H1 (cell line): ENCODE measurements at regions not wholly inside any gene's neighbourhood (a gene's known extent, or its start where the extent isn't known, plus 50 kb on each side); places are given as distances from the start of the nearest gene placed in this dataset.

ENCODE experiments used
- CTCF ChIA-PET: fragments of 300-600 bp; sonication (Branson Sonifier 250); formaldehyde crosslinking; loops from one replicate; lab custom pipeline; 2021; ENCODE audit not compliant: partially characterized antibody; lab: Charles Lee
- POLR2A ChIA-PET: fragments of 300-600 bp; sonication (Branson Sonifier 250); formaldehyde crosslinking; loops from one replicate; lab custom pipeline; 2021; ENCODE audit warnings: inconsistent platforms; ENCODE audit not compliant: partially characterized antibody; lab: Charles Lee
- DNase-seq, 2 experiments: peaks; one replicate each; pipeline versions ENCODE4 v3.0.0 to v3.0.0-alpha.2; 2010 to 2022; ENCODE audit warnings: low spot score in 2 of 2, low read depth in 1 of 2, mixed read lengths in 1 of 2
- FAIRE-seq: peaks from 2 replicates; lab custom pipeline; 2011; peaks lifted over from hg19 to GRCh38; lab: Jason Lieb, UNC
- H2AFZ ChIP-seq: 2 replicates; pipeline ENCODE4 v1.8.1; 2012; ENCODE audit warnings: low read length, inconsistent platforms
- H2AK5ac ChIP-seq: 2 replicates; pipeline ENCODE4 v1.6.1; 2013; ENCODE audit warnings: low read depth, low read length
- H2BK120ac ChIP-seq: replicated peaks from 2 replicates; pipeline ENCODE3; 2013; ENCODE audit warnings: low read depth, low read length, inconsistent platforms
- H2BK12ac ChIP-seq: 2 replicates; pipeline ENCODE4 v1.6.1; 2013; ENCODE audit warnings: low read depth, low read length
- H2BK15ac ChIP-seq: 2 replicates; pipeline ENCODE4 v1.6.1; 2013; ENCODE audit warnings: low read length
- H2BK20ac ChIP-seq: 2 replicates; pipeline ENCODE4 v1.6.1; 2013; ENCODE audit warnings: low read length
- H2BK5ac ChIP-seq: 2 replicates; pipeline ENCODE4 v1.6.1; 2013; ENCODE audit warnings: low read depth, low read length
- H3K14ac ChIP-seq: 2 replicates; pipeline ENCODE4 v1.6.1; 2013; ENCODE audit warnings: inconsistent platforms; ENCODE audit not compliant: insufficient read length
- H3K18ac ChIP-seq: 2 replicates; pipeline ENCODE4 v1.6.1; 2013; ENCODE audit warnings: low read length; ENCODE audit errors: extremely low read depth
- H3K23ac ChIP-seq: 2 replicates; pipeline ENCODE4 v1.6.1; 2013; ENCODE audit warnings: inconsistent platforms; ENCODE audit not compliant: insufficient read length
- H3K23me2 ChIP-seq: 2 replicates; pipeline ENCODE4 v1.6.1; 2013; ENCODE audit warnings: low read depth, low read length
- H3K27ac ChIP-seq: 2 replicates; pipeline ENCODE4 v1.6.1; 2011; ENCODE audit warnings: low read depth, low read length, inconsistent platforms
- H3K27me3 ChIP-seq, 4 experiments: replicated peaks in 1 of 4; 1 replicate in 1 of 4; 2 replicates in 3 of 4; pipeline versions ENCODE4 v1.6.1 to v1.8.1; 2011 to 2013; ENCODE audit warnings: low read length in 3 of 4, mild to moderate bottlenecking in 3 of 4, inconsistent platforms in 2 of 4, mixed read lengths in 2 of 4, moderate library complexity in 1 of 4; ENCODE audit not compliant: control insufficient read depth in 3 of 4, insufficient read depth in 3 of 4; ENCODE audit errors: extremely low read depth in 1 of 4
- H3K36me3 ChIP-seq, 4 experiments: 2 replicates each; pipeline versions ENCODE4 v1.6.1 to v1.8.1; 2011 to 2013; ENCODE audit warnings: mild to moderate bottlenecking in 4 of 4, low read length in 3 of 4, moderate library complexity in 2 of 4, control low read depth in 1 of 4, inconsistent platforms in 1 of 4; ENCODE audit not compliant: insufficient read depth in 4 of 4, control insufficient read depth in 2 of 4
- H3K4ac ChIP-seq: replicated peaks from 2 replicates; pipeline ENCODE3; 2013; ENCODE audit warnings: low read length, low read depth, mixed read lengths, inconsistent platforms; ENCODE audit not compliant: insufficient read length
- H3K4me1 ChIP-seq, 4 experiments: replicated peaks in 1 of 4; 1 replicate in 1 of 4; 2 replicates in 3 of 4; pipeline versions ENCODE4 v1.6.1 to v1.8.1; 2011 to 2013; ENCODE audit warnings: low read length in 3 of 4, inconsistent platforms in 2 of 4, mixed read lengths in 1 of 4; ENCODE audit not compliant: insufficient read depth in 4 of 4, control insufficient read depth in 3 of 4
- H3K4me2 ChIP-seq, 2 experiments: 2 replicates each; pipeline versions ENCODE4 v1.6.1 to v1.8.1; 2011 to 2013; ENCODE audit warnings: low read depth in 2 of 2, low read length in 2 of 2, control low read depth in 1 of 2, inconsistent platforms in 1 of 2, mild to moderate bottlenecking in 1 of 2; ENCODE audit not compliant: insufficient read depth in 1 of 2
- H3K4me3 ChIP-seq, 4 experiments: fragments of 200-600, 300-600 bp in 1 of 4; sonication (generic), shearing (Covaris generic), sonication (Bioruptor Twin) in 1 of 4; 2 replicates each; pipeline versions ENCODE4 v1.5.1 to v1.8.1; 2011 to 2016; ENCODE audit warnings: low read length in 4 of 4, low read depth in 3 of 4, control low read depth in 2 of 4, inconsistent platforms in 2 of 4, mild to moderate bottlenecking in 2 of 4, mixed read lengths in 1 of 4, moderate library complexity in 1 of 4; ENCODE audit not compliant: insufficient read depth in 2 of 4; ENCODE audit errors: extremely low read depth in 1 of 4
- H3K56ac ChIP-seq: replicated peaks from 2 replicates; pipeline ENCODE3; 2013; ENCODE audit warnings: low read depth, mild to moderate bottlenecking, mixed read lengths, low read length, inconsistent platforms; ENCODE audit not compliant: insufficient read length
- H3K79me1 ChIP-seq: 2 replicates; pipeline ENCODE4 v1.6.1; 2013; ENCODE audit warnings: low read depth, low read length, control low read depth
- H3K79me2 ChIP-seq, 2 experiments: 2 replicates each; pipeline versions ENCODE4 v1.6.1 to v1.8.1; 2012 to 2013; ENCODE audit warnings: low read length in 2 of 2, mild to moderate bottlenecking in 2 of 2, inconsistent platforms in 1 of 2; ENCODE audit not compliant: insufficient read depth in 2 of 2, control insufficient read depth in 1 of 2
- H3K9ac ChIP-seq, 4 experiments: replicated peaks in 1 of 4; 1 replicate in 1 of 4; 2 replicates in 3 of 4; pipeline versions ENCODE4 v1.6.1 to v1.8.1; 2011 to 2013; ENCODE audit warnings: low read depth in 3 of 4, low read length in 3 of 4, control low read depth in 2 of 4, mild to moderate bottlenecking in 2 of 4, moderate library complexity in 2 of 4, inconsistent platforms in 1 of 4; ENCODE audit errors: extremely low read depth in 1 of 4
- H3K9me3 ChIP-seq, 2 experiments: 2 replicates each; pipeline versions ENCODE4 v1.6.1 to v1.8.1; 2012 to 2013; ENCODE audit warnings: mild to moderate bottlenecking in 2 of 2, moderate library complexity in 2 of 2, control low read depth in 1 of 2, inconsistent platforms in 1 of 2, low read depth in 1 of 2, low read length in 1 of 2, mixed read lengths in 1 of 2; ENCODE audit not compliant: insufficient read depth in 2 of 2
- H4K20me1 ChIP-seq, 2 experiments: replicated peaks in 1 of 2; 2 replicates each; pipeline versions ENCODE3 to v1.8.1; 2011 to 2013; ENCODE audit warnings: inconsistent platforms in 2 of 2, low read length in 2 of 2, mild to moderate bottlenecking in 1 of 2; ENCODE audit not compliant: insufficient read depth in 2 of 2, control insufficient read depth in 1 of 2
- H4K5ac ChIP-seq: 2 replicates; pipeline ENCODE4 v1.6.1; 2013; ENCODE audit warnings: low read length, low read depth, mixed read lengths, inconsistent platforms; ENCODE audit not compliant: insufficient read length
- H4K8ac ChIP-seq: 2 replicates; pipeline ENCODE4 v1.8.0; 2013; ENCODE audit warnings: mild to moderate bottlenecking, moderate library complexity, low read length, inconsistent platforms; ENCODE audit not compliant: insufficient read depth; ENCODE audit errors: extremely low read depth
- H4K91ac ChIP-seq: replicated peaks from 2 replicates; pipeline ENCODE3; 2013; ENCODE audit warnings: low read length, mixed read lengths, inconsistent platforms; ENCODE audit not compliant: insufficient read length
- CHD2 ChIP-seq: IDR thresholded peaks from 2 replicates; pipeline ENCODE4 v1.6.1; 2012; ENCODE audit warnings: low read length, improper control_type of control experiment
- CTBP2 ChIP-seq: IDR thresholded peaks from 2 replicates; pipeline ENCODE4 v1.7.0; 2011; ENCODE audit warnings: borderline replicate concordance, mild to moderate bottlenecking, moderate library complexity, mixed read lengths, low read length; ENCODE audit not compliant: insufficient read depth, insufficient read length
- EGR1 ChIP-seq: IDR thresholded peaks from 2 replicates; pipeline ENCODE4 v1.6.1; 2011; ENCODE audit warnings: low read depth, low read length, borderline replicate concordance
- EP300 ChIP-seq, 2 experiments: IDR thresholded peaks; 1 replicate in 1 of 2; 2 replicates in 1 of 2; pipeline ENCODE4 v1.6.1; 2011 to 2012; ENCODE audit warnings: low read depth in 2 of 2, low read length in 2 of 2, mild to moderate bottlenecking in 2 of 2, borderline replicate concordance in 1 of 2, inconsistent platforms in 1 of 2, moderate library complexity in 1 of 2
- GABPA ChIP-seq: IDR thresholded peaks from 2 replicates; pipeline ENCODE4 v1.6.1; 2011; ENCODE audit warnings: mild to moderate bottlenecking, low read length, moderate library complexity, borderline replicate concordance; ENCODE audit not compliant: insufficient read depth
- SIRT6 ChIP-seq: IDR thresholded peaks from one replicate; pipeline ENCODE4 v1.7.1; 2012; ENCODE audit warnings: low read length, inconsistent platforms
- YY1 ChIP-seq: IDR thresholded peaks from 2 replicates; pipeline ENCODE4 v1.6.1; 2011; ENCODE audit warnings: low read depth, mild to moderate bottlenecking, low read length
- WGBS, 2 experiments: shearing (Covaris generic) in 1 of 2; methylation state at CpG; one replicate each; pipeline versions ENCODE4 v1.1.6 to v1.1.7; 2013 to 2015; ENCODE audit warnings: low lambda C conversion rate in 2 of 2, mixed read lengths in 2 of 2, inconsistent platforms in 1 of 2, low coverage in 1 of 2, missing lambda C conversion rate in 1 of 2; ENCODE audit not compliant: insufficient replicate concordance in 2 of 2, insufficient coverage in 1 of 2, insufficient read length in 1 of 2; ENCODE audit errors: extremely low coverage in 1 of 2, missing lambda C conversion rate in 1 of 2; 5-methylcytosine and 5-hydroxymethylcytosine counted together

GRCh38 chr3:99325402-99325801 is 313.0 kb upstream of the COL8A1 start:
- H2BK15ac ChIP-seq = no peak overlapping the region
- CTCF ChIA-PET = interaction anchor here (1.0 to 1.5 kb wide), 2 partner anchors 9 to 22 kb away, joined by 3 to 5 read pairs; no protein-coding TSS in a partner anchor
- no peak overlapping the region for H3K23ac ChIP-seq
- H3K36me3 ChIP-seq = no peaks in the 10 kb centered on the region
- DNase-seq = no peak
- no peak for TF ChIP-seq EP300 (IDR thresholded peaks at IDR 0.05; ENCODE audit: borderline replicate concordance in 1 of 2, low read depth in 2 of 2, low read length in 2 of 2)
- no peak for TF ChIP-seq YY1
- TF ChIP-seq CTBP2 = no peak
- TF ChIP-seq GABPA = no peak
- TF ChIP-seq EGR1 = no peak
- TF ChIP-seq SIRT6 = no peak
- TF ChIP-seq CHD2 = no peak
- TF ChIP-seq, all 59 proteins: peak for 0
- Histone ChIP-seq H3K14ac (no peak overlapping the region), H3K4me3 (no peak overlapping the region), H3K79me1 (no peaks in the 10 kb centered on the region), H3K23me2 (no peaks in the 10 kb centered on the region), H3K18ac (no peak overlapping the region), H2BK12ac (no peak overlapping the region), H3K9me3 (no peaks in the 10 kb centered on the region), H4K91ac (no peak overlapping the region), H4K20me1 (no peaks in the 10 kb centered on the region), H3K27me3 (no peaks in the 10 kb centered on the region), H3K4me2 (no peak overlapping the region), H3K9ac (no peak overlapping the region), H3K79me2 (no peaks in the 10 kb centered on the region), H3K56ac (no peak overlapping the region), H4K5ac (no peak overlapping the region), H2AK5ac (no peak overlapping the region), H4K8ac (no peak overlapping the region), H2BK5ac (no peak overlapping the region), H2BK120ac (no peak overlapping the region), H3K4ac (no peak overlapping the region), H3K4me1 (no peaks in the 10 kb centered on the region), H3K27ac (no peak overlapping the region), H2AFZ (no peak overlapping the region), H2BK20ac (no peak overlapping the region)
- POLR2A ChIA-PET = no interaction called here
- FAIRE-seq = no peak
- 86% methylated on average over 4 of the region's 4 CpGs; no CpG with 5 or more reads in 1 of the 2 experiments for WGBS, 2 experiments
